ENCODE measurements at regions not wholly inside any gene's neighbourhood (a gene's known extent, or its start where the extent isn't known, plus 50 kb on each side); places are given as distances from the start of the nearest gene placed in this dataset.

DNA sequence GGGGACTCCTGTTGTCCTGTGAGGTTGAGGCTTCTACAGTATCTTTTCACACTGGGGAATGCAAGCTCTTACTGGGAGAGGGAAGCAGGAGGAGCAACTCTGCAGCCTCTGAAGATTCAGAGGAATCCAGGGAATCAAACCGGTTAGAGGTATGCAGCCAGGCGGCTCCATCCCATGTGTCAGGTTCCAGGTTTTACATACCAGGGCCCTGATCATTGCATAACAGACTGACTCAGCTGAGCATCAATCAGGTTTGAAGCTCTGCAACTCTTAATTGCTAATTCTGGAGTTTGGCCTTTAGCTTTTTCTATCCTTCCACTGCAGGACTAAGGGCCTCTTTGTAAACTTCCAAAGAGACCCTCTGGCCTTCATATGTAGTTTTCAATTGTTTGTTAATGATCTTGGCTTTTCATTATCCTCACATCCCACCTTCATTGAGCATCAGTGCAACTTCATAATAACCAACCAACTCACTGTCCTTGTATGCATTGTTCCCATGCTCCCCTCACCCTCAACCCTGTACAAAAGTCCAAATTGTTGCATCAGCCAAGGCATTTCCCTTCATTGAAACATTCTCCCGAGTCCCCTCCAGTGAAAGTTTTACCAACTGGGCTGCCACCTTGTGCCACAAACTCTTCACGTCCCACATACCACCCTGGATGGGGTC is 59.7 kb upstream of the DHX40 start (continued):
- TF ChIP-seq, protein P1, sequence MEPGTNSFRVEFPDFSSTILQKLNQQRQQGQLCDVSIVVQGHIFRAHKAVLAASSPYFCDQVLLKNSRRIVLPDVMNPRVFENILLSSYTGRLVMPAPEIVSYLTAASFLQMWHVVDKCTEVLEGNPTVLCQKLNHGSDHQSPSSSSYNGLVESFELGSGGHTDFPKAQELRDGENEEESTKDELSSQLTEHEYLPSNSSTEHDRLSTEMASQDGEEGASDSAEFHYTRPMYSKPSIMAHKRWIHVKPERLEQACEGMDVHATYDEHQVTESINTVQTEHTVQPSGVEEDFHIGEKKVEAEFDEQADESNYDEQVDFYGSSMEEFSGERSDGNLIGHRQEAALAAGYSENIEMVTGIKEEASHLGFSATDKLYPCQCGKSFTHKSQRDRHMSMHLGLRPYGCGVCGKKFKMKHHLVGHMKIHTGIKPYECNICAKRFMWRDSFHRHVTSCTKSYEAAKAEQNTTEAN (CRISPR knock-in tag; conservative IDR thresholded peaks at IDR 0.05): no peak
- TF ChIP-seq SAP130 (CRISPR knock-in tag; IDR thresholded peaks at IDR 0.05; ENCODE audit: low read depth) (peak; percentile 47), ZBTB7A (CRISPR knock-in tag; IDR thresholded peaks at IDR 0.05) (no peak), MAFF (IDR thresholded peaks at IDR 0.05; ENCODE audit: low read depth, low read length) (0 out of 2 replicates have a peak, but pooled peaks have one; percentile 1), ZNF883 (CRISPR knock-in tag; IDR thresholded peaks at IDR 0.05; ENCODE audit: not compliant biosample characterization) (no peak), HNF4A (CRISPR knock-in tag; IDR thresholded peaks at IDR 0.05) (peak; percentile 85), JARID2 (CRISPR knock-in tag; IDR thresholded peaks at IDR 0.05; ENCODE audit: insufficient replicate concordance) (peak; percentile 53), SALL1 (CRISPR knock-in tag; IDR thresholded peaks at IDR 0.05) (peak; percentile 51), HDAC1 (CRISPR knock-in tag; IDR thresholded peaks at IDR 0.05) (peak; percentile 35; the same call in 1 of the 2 replicates), TBP (CRISPR knock-in tag; IDR thresholded peaks at IDR 0.05) (no peak), FOXA3 (CRISPR knock-in tag; IDR thresholded peaks at IDR 0.05) (0 out of 2 replicates have a peak, but pooled peaks have one; percentile 5), REPIN1 (CRISPR knock-in tag; IDR thresholded peaks at IDR 0.05; ENCODE audit: borderline replicate concordance, low read depth) (peak; percentile 45), ZSCAN25 (CRISPR knock-in tag; IDR thresholded peaks at IDR 0.05) (0 out of 2 replicates have a peak, but pooled peaks have one; percentile 39), ZNF34 (CRISPR knock-in tag; IDR thresholded peaks at IDR 0.05; ENCODE audit: borderline replicate concordance) (no peak), PHF21A (CRISPR knock-in tag; IDR thresholded peaks at IDR 0.05) (0 out of 2 replicates have a peak, but pooled peaks have one; percentile 20)
- TF ChIP-seq, protein P2, sequence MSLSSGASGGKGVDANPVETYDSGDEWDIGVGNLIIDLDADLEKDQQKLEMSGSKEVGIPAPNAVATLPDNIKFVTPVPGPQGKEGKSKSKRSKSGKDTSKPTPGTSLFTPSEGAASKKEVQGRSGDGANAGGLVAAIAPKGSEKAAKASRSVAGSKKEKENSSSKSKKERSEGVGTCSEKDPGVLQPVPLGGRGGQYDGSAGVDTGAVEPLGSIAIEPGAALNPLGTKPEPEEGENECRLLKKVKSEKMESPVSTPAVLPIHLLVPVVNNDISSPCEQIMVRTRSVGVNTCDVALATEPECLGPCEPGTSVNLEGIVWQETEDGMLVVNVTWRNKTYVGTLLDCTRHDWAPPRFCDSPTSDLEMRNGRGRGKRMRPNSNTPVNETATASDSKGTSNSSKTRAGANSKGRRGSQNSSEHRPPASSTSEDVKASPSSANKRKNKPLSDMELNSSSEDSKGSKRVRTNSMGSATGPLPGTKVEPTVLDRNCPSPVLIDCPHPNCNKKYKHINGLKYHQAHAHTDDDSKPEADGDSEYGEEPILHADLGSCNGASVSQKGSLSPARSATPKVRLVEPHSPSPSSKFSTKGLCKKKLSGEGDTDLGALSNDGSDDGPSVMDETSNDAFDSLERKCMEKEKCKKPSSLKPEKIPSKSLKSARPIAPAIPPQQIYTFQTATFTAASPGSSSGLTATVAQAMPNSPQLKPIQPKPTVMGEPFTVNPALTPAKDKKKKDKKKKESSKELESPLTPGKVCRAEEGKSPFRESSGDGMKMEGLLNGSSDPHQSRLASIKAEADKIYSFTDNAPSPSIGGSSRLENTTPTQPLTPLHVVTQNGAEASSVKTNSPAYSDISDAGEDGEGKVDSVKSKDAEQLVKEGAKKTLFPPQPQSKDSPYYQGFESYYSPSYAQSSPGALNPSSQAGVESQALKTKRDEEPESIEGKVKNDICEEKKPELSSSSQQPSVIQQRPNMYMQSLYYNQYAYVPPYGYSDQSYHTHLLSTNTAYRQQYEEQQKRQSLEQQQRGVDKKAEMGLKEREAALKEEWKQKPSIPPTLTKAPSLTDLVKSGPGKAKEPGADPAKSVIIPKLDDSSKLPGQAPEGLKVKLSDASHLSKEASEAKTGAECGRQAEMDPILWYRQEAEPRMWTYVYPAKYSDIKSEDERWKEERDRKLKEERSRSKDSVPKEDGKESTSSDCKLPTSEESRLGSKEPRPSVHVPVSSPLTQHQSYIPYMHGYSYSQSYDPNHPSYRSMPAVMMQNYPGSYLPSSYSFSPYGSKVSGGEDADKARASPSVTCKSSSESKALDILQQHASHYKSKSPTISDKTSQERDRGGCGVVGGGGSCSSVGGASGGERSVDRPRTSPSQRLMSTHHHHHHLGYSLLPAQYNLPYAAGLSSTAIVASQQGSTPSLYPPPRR (CRISPR knock-in tag; IDR thresholded peaks at IDR 0.05; ENCODE audit: borderline replicate concordance): 0 out of 2 replicates have a peak, but pooled peaks have one; percentile 12
- TF ChIP-seq, protein P3, sequence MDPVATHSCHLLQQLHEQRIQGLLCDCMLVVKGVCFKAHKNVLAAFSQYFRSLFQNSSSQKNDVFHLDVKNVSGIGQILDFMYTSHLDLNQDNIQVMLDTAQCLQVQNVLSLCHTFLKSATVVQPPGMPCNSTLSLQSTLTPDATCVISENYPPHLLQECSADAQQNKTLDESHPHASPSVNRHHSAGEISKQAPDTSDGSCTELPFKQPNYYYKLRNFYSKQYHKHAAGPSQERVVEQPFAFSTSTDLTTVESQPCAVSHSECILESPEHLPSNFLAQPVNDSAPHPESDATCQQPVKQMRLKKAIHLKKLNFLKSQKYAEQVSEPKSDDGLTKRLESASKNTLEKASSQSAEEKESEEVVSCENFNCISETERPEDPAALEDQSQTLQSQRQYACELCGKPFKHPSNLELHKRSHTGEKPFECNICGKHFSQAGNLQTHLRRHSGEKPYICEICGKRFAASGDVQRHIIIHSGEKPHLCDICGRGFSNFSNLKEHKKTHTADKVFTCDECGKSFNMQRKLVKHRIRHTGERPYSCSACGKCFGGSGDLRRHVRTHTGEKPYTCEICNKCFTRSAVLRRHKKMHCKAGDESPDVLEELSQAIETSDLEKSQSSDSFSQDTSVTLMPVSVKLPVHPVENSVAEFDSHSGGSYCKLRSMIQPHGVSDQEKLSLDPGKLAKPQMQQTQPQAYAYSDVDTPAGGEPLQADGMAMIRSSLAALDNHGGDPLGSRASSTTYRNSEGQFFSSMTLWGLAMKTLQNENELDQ (CRISPR knock-in tag; IDR thresholded peaks at IDR 0.05; ENCODE audit: borderline replicate concordance): no peak
